Skeletal muscle cell (primary cell): ENCODE measurements at regions not wholly inside any gene's neighbourhood (a gene's known extent, or its start where the extent isn't known, plus 50 kb on each side); places are given as distances from the start of the nearest gene placed in this dataset.
"Not testable (repeated sequence)": the region's sequence is repeated elsewhere in the genome, so short reads cannot be mapped to it uniquely, and the experiment has no call there.

Experiments
- DNase-seq: peaks from one replicate; pipeline ENCODE4 v3.0.0-alpha.2; 2010; ENCODE audit warnings: low read depth
- H3K4me3 ChIP-seq: 2 replicates; pipeline ENCODE4 v1.5.1; 2011; ENCODE audit warnings: low read depth, mild to moderate bottlenecking, control low read depth, low read length, moderate library complexity

GRCh38 chr13:84139561-84140158 lies 257.4 kb upstream of the SLITRK1 start:
- DNase-seq = no peak
- no peak overlapping the region for H3K4me3 ChIP-seq

- no peak overlapping the region for H3K4me3 ChIP-seq
- DNase-seq = no peak
These were observed 255.0 kb upstream of the SLITRK1 start for GRCh38 chr13:84137292-84137691.

- H3K4me3 ChIP-seq = no peak overlapping the region
- no peak for DNase-seq
These were observed 254.3 kb upstream of the SLITRK1 start for GRCh38 chr13:84136582-84136981.

GRCh38 chr13:84132491-84132890 lies 250.2 kb upstream of the SLITRK1 start:
- no peak overlapping the region for H3K4me3 ChIP-seq
- no peak for DNase-seq

GRCh38 chr13:84131249-84131648 lies 249.0 kb upstream of the SLITRK1 start:
- no peak overlapping the region for H3K4me3 ChIP-seq
- DNase-seq = no peak

GRCh38 chr13:84130495-84131114 lies 248.3 kb upstream of the SLITRK1 start:
- DNase-seq = no peak
- H3K4me3 ChIP-seq = no peak overlapping the region

- no peak for DNase-seq
- no peak overlapping the region for H3K4me3 ChIP-seq
These were observed 247.7 kb upstream of the SLITRK1 start for GRCh38 chr13:84129966-84130365.

- DNase-seq = no peak
- no peak overlapping the region for H3K4me3 ChIP-seq
These were observed 245.4 kb upstream of the SLITRK1 start for GRCh38 chr13:84127597-84128128.

- no peak overlapping the region for H3K4me3 ChIP-seq
- DNase-seq = peak; percentile 6
These were observed 244.4 kb upstream of the SLITRK1 start for GRCh38 chr13:84126671-84127171.

GRCh38 chr13:84121456-84121855 lies 239.2 kb upstream of the SLITRK1 start:
- no peak overlapping the region for H3K4me3 ChIP-seq
- DNase-seq = peak; percentile 61

- no peak overlapping the region for H3K4me3 ChIP-seq
- peak; percentile 45 for DNase-seq
These were observed 236.7 kb upstream of the SLITRK1 start for GRCh38 chr13:84118839-84119409.

- H3K4me3 ChIP-seq = no peak overlapping the region
These were observed 216.0 kb upstream of the SLITRK1 start for GRCh38 chr13:84098273-84098672.

GRCh38 chr13:84097148-84097547 lies 214.9 kb upstream of the SLITRK1 start:
- DNase-seq = no peak

More at GRCh38 chr13:84098273-84098672, 216.0 kb upstream of the SLITRK1 start:
- no peak for DNase-seq

GRCh38 chr13:84096216-84096615 lies 213.9 kb upstream of the SLITRK1 start:
- no peak overlapping the region for H3K4me3 ChIP-seq
- peak; percentile 43 for DNase-seq

More at GRCh38 chr13:84097148-84097547, 214.9 kb upstream of the SLITRK1 start:
- H3K4me3 ChIP-seq = no peak overlapping the region

- DNase-seq = no peak
- no peak overlapping the region for H3K4me3 ChIP-seq
These were observed 206.7 kb upstream of the SLITRK1 start for GRCh38 chr13:84088996-84089395.

- DNase-seq = no peak
- peak overlapping the region; percentile 54 for H3K4me3 ChIP-seq
These were observed 204.5 kb upstream of the SLITRK1 start for GRCh38 chr13:84086847-84087162.

- peak overlapping the region; percentile 54 for H3K4me3 ChIP-seq
- not testable (repeated sequence) for DNase-seq
These were observed 204.0 kb upstream of the SLITRK1 start for GRCh38 chr13:84086098-84086846.

- no peak overlapping the region for H3K4me3 ChIP-seq
- no peak for DNase-seq
These were observed 200.2 kb upstream of the SLITRK1 start for GRCh38 chr13:84082462-84082861.

GRCh38 chr13:84080748-84081530 lies 198.7 kb upstream of the SLITRK1 start:
- H3K4me3 ChIP-seq = no peak overlapping the region
- DNase-seq = no peak
